ENCODE measurements at regions not wholly inside any gene's neighbourhood (a gene's known extent, or its start where the extent isn't known, plus 50 kb on each side); places are given as distances from the start of the nearest gene placed in this dataset.
A peak's percentile ranks its signal among the peaks of the same experiment; 100 is the strongest.
"Not testable (repeated sequence)": the region's sequence is repeated elsewhere in the genome, so short reads cannot be mapped to it uniquely, and the experiment has no call there.

- CTCF ChIA-PET = interaction anchor here (0.9 kb wide), 1 partner anchor 37 kb away, joined by 3 read pairs; no protein-coding TSS in a partner anchor
- no peak for DNase-seq (ENCODE audit: low spot score)
- POLR2A ChIA-PET (ENCODE audit: low non-redundant PET) = no interaction called here
- no peak overlapping the region for H3K27ac ChIP-seq
- TF ChIP-seq, protein P1, sequence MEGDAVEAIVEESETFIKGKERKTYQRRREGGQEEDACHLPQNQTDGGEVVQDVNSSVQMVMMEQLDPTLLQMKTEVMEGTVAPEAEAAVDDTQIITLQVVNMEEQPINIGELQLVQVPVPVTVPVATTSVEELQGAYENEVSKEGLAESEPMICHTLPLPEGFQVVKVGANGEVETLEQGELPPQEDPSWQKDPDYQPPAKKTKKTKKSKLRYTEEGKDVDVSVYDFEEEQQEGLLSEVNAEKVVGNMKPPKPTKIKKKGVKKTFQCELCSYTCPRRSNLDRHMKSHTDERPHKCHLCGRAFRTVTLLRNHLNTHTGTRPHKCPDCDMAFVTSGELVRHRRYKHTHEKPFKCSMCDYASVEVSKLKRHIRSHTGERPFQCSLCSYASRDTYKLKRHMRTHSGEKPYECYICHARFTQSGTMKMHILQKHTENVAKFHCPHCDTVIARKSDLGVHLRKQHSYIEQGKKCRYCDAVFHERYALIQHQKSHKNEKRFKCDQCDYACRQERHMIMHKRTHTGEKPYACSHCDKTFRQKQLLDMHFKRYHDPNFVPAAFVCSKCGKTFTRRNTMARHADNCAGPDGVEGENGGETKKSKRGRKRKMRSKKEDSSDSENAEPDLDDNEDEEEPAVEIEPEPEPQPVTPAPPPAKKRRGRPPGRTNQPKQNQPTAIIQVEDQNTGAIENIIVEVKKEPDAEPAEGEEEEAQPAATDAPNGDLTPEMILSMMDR (conservative IDR thresholded peaks at IDR 0.05; ENCODE audit: low read depth) = no peak
Observed at GRCh38 chr9:81317223-81317622, 372.1 kb downstream of the TLE1 start.

GRCh38 chr9:81314490-81314889 lies 374.9 kb downstream of the TLE1 start:
- ChIA-PET CTCF (no interaction called here), POLR2A (ENCODE audit: low non-redundant PET) (no interaction called here)
- no peak overlapping the region for H3K27ac ChIP-seq
- no peak for DNase-seq (ENCODE audit: low spot score)
- TF ChIP-seq, protein P1 (conservative IDR thresholded peaks at IDR 0.05; ENCODE audit: low read depth) = no peak

GRCh38 chr9:81313877-81314276 lies 375.5 kb downstream of the TLE1 start:
- no peak overlapping the region for H3K27ac ChIP-seq
- DNase-seq (ENCODE audit: low spot score) = no peak
- CTCF ChIA-PET = no interaction called here
- TF ChIP-seq, protein P1 (conservative IDR thresholded peaks at IDR 0.05; ENCODE audit: low read depth) = no peak
- POLR2A ChIA-PET (ENCODE audit: low non-redundant PET) = no interaction called here

- POLR2A ChIA-PET (ENCODE audit: low non-redundant PET) = no interaction called here
- no peak overlapping the region for H3K27ac ChIP-seq
- peak; percentile 49 for DNase-seq (ENCODE audit: low spot score)
- CTCF ChIA-PET = interaction anchor here (0.5 to 0.7 kb wide), 2 partner anchors 136 to 413 kb away, joined by 3 to 7 read pairs; no protein-coding TSS in a partner anchor
- TF ChIP-seq, protein P1 (conservative IDR thresholded peaks at IDR 0.05; ENCODE audit: low read depth) = peak; percentile 22
Observed at GRCh38 chr9:81312346-81312745, 377.0 kb downstream of the TLE1 start.

DNA sequence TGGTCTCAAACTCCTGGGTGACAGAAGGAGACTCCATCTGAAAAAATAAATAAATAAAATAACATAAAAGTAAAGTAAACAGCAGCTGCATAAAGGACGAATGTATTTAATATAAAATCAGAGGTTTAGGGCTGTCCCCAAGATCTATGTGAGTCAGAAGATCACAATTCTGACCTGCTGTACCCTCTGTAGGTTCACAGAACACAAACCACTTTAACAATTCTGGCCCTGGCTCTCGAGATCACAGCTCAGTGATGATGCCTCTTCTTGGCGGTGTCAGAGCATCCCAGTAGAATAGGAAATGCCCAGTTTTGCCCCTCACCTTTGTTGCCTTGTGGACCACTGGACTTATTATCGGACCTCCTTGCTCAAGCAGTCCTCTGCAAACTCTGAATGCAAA lies 380.9 kb downstream of the TLE1 start:
- DNase-seq (ENCODE audit: low spot score) = no peak
- TF ChIP-seq, protein P1 (conservative IDR thresholded peaks at IDR 0.05; ENCODE audit: low read depth) = no peak
- POLR2A ChIA-PET (ENCODE audit: low non-redundant PET) = no interaction called here
- H3K27ac ChIP-seq = no peak overlapping the region
- CTCF ChIA-PET = interaction anchor here (0.6 kb wide), 1 partner anchor 354 kb away, joined by 4 read pairs; no protein-coding TSS in a partner anchor

DNA sequence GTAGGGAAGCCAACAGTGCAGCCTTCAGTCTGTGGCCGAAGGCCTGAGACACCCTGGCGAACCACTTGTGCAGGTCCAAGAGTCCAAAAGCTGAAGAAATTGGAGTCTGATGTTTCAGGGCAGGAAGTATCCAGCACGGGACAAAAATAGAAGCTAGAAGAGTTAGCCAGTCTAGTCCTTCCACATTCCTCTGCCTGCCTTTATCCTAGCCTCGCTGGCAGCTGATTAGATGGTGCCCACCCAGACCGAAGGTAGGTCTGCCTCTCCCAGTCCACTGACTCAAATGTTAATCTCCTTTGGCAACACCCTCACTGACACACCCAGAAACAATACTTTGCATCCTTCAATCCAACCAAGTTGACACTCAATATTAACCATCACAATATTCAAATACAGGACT lies 381.6 kb downstream of the TLE1 start:
- DNase-seq (ENCODE audit: low spot score); POLR2A ChIA-PET (ENCODE audit: low non-redundant PET); H3K27ac ChIP-seq: not testable (repeated sequence)
- CTCF ChIA-PET = interaction anchor here (0.6 kb wide), 2 partner anchors 355 to 1194 kb away, joined by 4 read pairs; no protein-coding TSS in a partner anchor

GRCh38 chr9:81305561-81306182 lies 383.7 kb downstream of the TLE1 start:
- TF ChIP-seq, protein P1 (conservative IDR thresholded peaks at IDR 0.05; ENCODE audit: low read depth) = no peak
- ChIA-PET CTCF (no interaction called here), POLR2A (ENCODE audit: low non-redundant PET) (no interaction called here)
- DNase-seq (ENCODE audit: low spot score) = no peak
- H3K27ac ChIP-seq = no peak overlapping the region
